PC-3 (cell line): ENCODE measurements at regions not wholly inside any gene's neighbourhood (a gene's known extent, or its start where the extent isn't known, plus 50 kb on each side); places are given as distances from the start of the nearest gene placed in this dataset.

Experiments
- ATAC-seq: fragments of 200-7000 bp; cut with Tn5 transposase; 2 replicates; pipeline ENCODE4 v1.9.1; 2020; ENCODE audit warnings: mild to moderate bottlenecking, moderate library complexity
- BruUV-seq: library from RNA; stranded (reverse); fragments of 400-500 nt; replicated peaks from 2 replicates; lab custom pipeline; 2021; lab: Mats Ljungman, UMichigan
- CTCF ChIA-PET: fragments of 300-600 bp; sonication (Branson Sonifier 250); formaldehyde crosslinking; loops from one replicate; lab custom pipeline; 2022; ENCODE audit warnings: antibody characterized with exemption; lab: Charles Lee
- POLR2A ChIA-PET: fragments of 300-600 bp; sonication (Branson Sonifier 250); formaldehyde crosslinking; loops from one replicate; lab custom pipeline; 2022; ENCODE audit warnings: antibody characterized with exemption; ENCODE audit not compliant: unreplicated experiment; lab: Charles Lee
- DNase-seq: peaks from one replicate; pipeline ENCODE4 v3.0.0-alpha.2; 2015
- H2AFZ ChIP-seq: fragments of 300-600 bp; sonication (generic); 2 replicates; pipeline ENCODE4 v1.6.0; 2016; ENCODE audit warnings: antibody characterized with exemption, low read length
- H3F3A ChIP-seq: fragments of 300-600 bp; sonication (generic); one replicate; pipeline ENCODE4 v1.6.0; 2017; ENCODE audit warnings: antibody characterized with exemption, low read length, control low read depth, mild to moderate bottlenecking; ENCODE audit not compliant: unreplicated experiment
- H3K27ac ChIP-seq: fragments of 300-600 bp; sonication (generic); 2 replicates; pipeline ENCODE4 v1.5.1; 2016; ENCODE audit warnings: mild to moderate bottlenecking, low read length
- H3K27me3 ChIP-seq: fragments of 300-600 bp; sonication (generic); 2 replicates; pipeline ENCODE4 v1.6.1; 2016; ENCODE audit warnings: low read length, mixed read lengths
- H3K36me3 ChIP-seq: fragments of 300-600 bp; sonication (generic); 2 replicates; pipeline ENCODE4 v1.6.1; 2016; ENCODE audit warnings: low read depth, mixed run types, low read length, mixed read lengths
- H3K4me1 ChIP-seq: fragments of 300-600 bp; sonication (generic); 2 replicates; pipeline ENCODE4 v1.5.1; 2016; ENCODE audit warnings: low read length; ENCODE audit not compliant: insufficient read depth
- H3K4me2 ChIP-seq: fragments of 300-600 bp; sonication (generic); 2 replicates; pipeline ENCODE4 v1.6.0; 2016; ENCODE audit warnings: low read length
- H3K4me3 ChIP-seq: fragments of 300-600 bp; sonication (generic); 2 replicates; pipeline ENCODE4 v1.5.1; 2016; ENCODE audit warnings: mild to moderate bottlenecking, low read length, mixed read lengths
- H3K79me2 ChIP-seq: fragments of 300-600 bp; sonication (generic); 2 replicates; pipeline ENCODE4 v1.6.1; 2017; ENCODE audit warnings: low read length, mixed read lengths
- H3K9ac ChIP-seq: fragments of 300-600 bp; sonication (generic); 2 replicates; pipeline ENCODE4 v1.6.0; 2016; ENCODE audit warnings: mild to moderate bottlenecking, low read length
- H3K9me2 ChIP-seq: fragments of 300-600 bp; sonication (generic); replicated peaks from 2 replicates; pipeline ENCODE4 v1.6.1; 2016; ENCODE audit warnings: mixed run types, low read length, mixed read lengths
- H3K9me3 ChIP-seq: fragments of 300-600 bp; sonication (generic); 2 replicates; pipeline ENCODE4 v1.6.1; 2016; ENCODE audit warnings: low read length, mixed read lengths
- H4K20me1 ChIP-seq: fragments of 300-600 bp; sonication (generic); 2 replicates; pipeline ENCODE4 v1.6.1; 2016; ENCODE audit warnings: low read length, mixed read lengths
- CTCF ChIP-seq: fragments of 300-600 bp; sonication (generic); conservative IDR thresholded peaks from 2 replicates; pipeline ENCODE4 v1.5.1; 2017; ENCODE audit warnings: antibody characterized with exemption, low read depth, mild to moderate bottlenecking, low read length
- EZH2 ChIP-seq: fragments of 300-600 bp; sonication (generic); IDR thresholded peaks from one replicate; pipeline ENCODE4 v1.6.1; 2017; ENCODE audit warnings: antibody characterized with exemption, mild to moderate bottlenecking, low read length; ENCODE audit not compliant: unreplicated experiment
- EZH2phosphoT487 ChIP-seq: fragments of 300-600 bp; sonication (generic); IDR thresholded peaks from 2 replicates; pipeline ENCODE4 v1.6.1; 2018; ENCODE audit warnings: mild to moderate bottlenecking, antibody characterized with exemption, low read length, borderline replicate concordance
- intact Hi-C: fragments of 100-400 bp; cut with micrococcal nuclease; formaldehyde crosslinking; loops from 2 replicates; pipeline ENCODE4 v1.9.0; 2023

GRCh38 chr11:32331792-32332191 lies 103.5 kb downstream of the WT1 start:
- no peaks in the 10 kb centered on the region for H3K27me3 ChIP-seq
- ChIA-PET POLR2A (no interaction called here), CTCF (no interaction called here)
- no peak overlapping the region for H2AFZ ChIP-seq
- no peak overlapping the region for H3K9ac ChIP-seq
- H3K4me3 ChIP-seq: no peak overlapping the region
- no peaks in the 10 kb centered on the region for H3K36me3 ChIP-seq
- intact Hi-C loops: no loop called here
- H4K20me1 ChIP-seq: no peaks in the 10 kb centered on the region
- no peaks in the 10 kb centered on the region for H3F3A ChIP-seq
- no peak overlapping the region for H3K4me2 ChIP-seq
- no TSS peak for BruUV-seq
- no peaks in the 10 kb centered on the region for H3K9me2 ChIP-seq
- H3K4me1 ChIP-seq: peaks cover 5% of the 10 kb centered on the region; the same call in 1 of the 2 replicates
- DNase-seq (no peak), ATAC-seq (no peak)
- no peaks in the 10 kb centered on the region for H3K79me2 ChIP-seq
- TF ChIP-seq EZH2: no peak
- TF ChIP-seq CTCF: no peak
- TF ChIP-seq EZH2phosphoT487: no peak
- no peak overlapping the region for H3K27ac ChIP-seq
- H3K9me3 ChIP-seq: no peaks in the 10 kb centered on the region

- Histone ChIP-seq H4K20me1 (no peaks in the 10 kb centered on the region), H2AFZ (peak overlapping the region; percentile 66), H3K4me1 (peaks cover 5% of the 10 kb centered on the region; the same call in 1 of the 2 replicates), H3K4me2 (peak overlapping the region; percentile 79), H3K27me3 (no peaks in the 10 kb centered on the region), H3K9me3 (no peaks in the 10 kb centered on the region), H3K36me3 (no peaks in the 10 kb centered on the region), H3K9me2 (no peaks in the 10 kb centered on the region), H3K27ac (no peak overlapping the region), H3K4me3 (peak overlapping the region; percentile 57), H3F3A (no peaks in the 10 kb centered on the region), H3K9ac (no peak overlapping the region), H3K79me2 (no peaks in the 10 kb centered on the region)
- intact Hi-C loops: no loop called here
- CTCF ChIA-PET: interaction anchor here (1.0 kb wide), 1 partner anchor 9 kb away, joined by 4 read pairs; no protein-coding TSS in a partner anchor
- no peak for DNase-seq
- POLR2A ChIA-PET: no interaction called here
- TF ChIP-seq EZH2 (no peak), CTCF (no peak), EZH2phosphoT487 (no peak)
- ATAC-seq: peak; percentile 58
- no TSS peak for BruUV-seq
Measured at GRCh38 chr11:32332990-32333319, 102.4 kb downstream of the WT1 start.

GRCh38 chr11:32333320-32333991 lies 101.9 kb downstream of the WT1 start:
- H3K9ac ChIP-seq: no peak overlapping the region
- CTCF ChIA-PET: interaction anchor here (1.0 kb wide), 1 partner anchor 10 kb away, joined by 4 read pairs; no protein-coding TSS in a partner anchor

More at GRCh38 chr11:32333320-32333991, 101.9 kb downstream of the WT1 start:
- H3K79me2 ChIP-seq: no peaks in the 10 kb centered on the region
- no peaks in the 10 kb centered on the region for H3K9me2 ChIP-seq
- no peaks in the 10 kb centered on the region for H4K20me1 ChIP-seq
- DNase-seq: peak; percentile 23
- no TSS peak for BruUV-seq
- no peaks in the 10 kb centered on the region for H3K36me3 ChIP-seq
- H3K27me3 ChIP-seq: no peaks in the 10 kb centered on the region
- ATAC-seq: peak; percentile 60
- H3K27ac ChIP-seq: no peak overlapping the region
- no peaks in the 10 kb centered on the region for H3F3A ChIP-seq
- TF ChIP-seq CTCF (peak; percentile 43; the same call in 1 of the 2 replicates), EZH2phosphoT487 (no peak)
- H3K9me3 ChIP-seq: no peaks in the 10 kb centered on the region
- POLR2A ChIA-PET: no interaction called here
- peaks cover 5% of the 10 kb centered on the region; the same call in 1 of the 2 replicates for H3K4me1 ChIP-seq
- peak overlapping the region; percentile 66 for H2AFZ ChIP-seq
- intact Hi-C loops: no loop called here
- peak overlapping the region; percentile 79 for H3K4me2 ChIP-seq
- H3K4me3 ChIP-seq: peak overlapping the region; percentile 57
